GM20000 (cell line): ENCODE measurements at regions not wholly inside any gene's neighbourhood (a gene's known extent, or its start where the extent isn't known, plus 50 kb on each side); places are given as distances from the start of the nearest gene placed in this dataset.

Experiments
- DNase-seq: peaks from one replicate; pipeline ENCODE4 v3.0.0; 2012; ENCODE audit warnings: low spot score
- CTCF ChIP-seq: IDR thresholded peaks from 2 replicates; pipeline ENCODE4 v1.5.1; 2012; ENCODE audit warnings: mild to moderate bottlenecking, control low read depth; ENCODE audit errors: extremely low read depth, missing control alignments

DNA sequence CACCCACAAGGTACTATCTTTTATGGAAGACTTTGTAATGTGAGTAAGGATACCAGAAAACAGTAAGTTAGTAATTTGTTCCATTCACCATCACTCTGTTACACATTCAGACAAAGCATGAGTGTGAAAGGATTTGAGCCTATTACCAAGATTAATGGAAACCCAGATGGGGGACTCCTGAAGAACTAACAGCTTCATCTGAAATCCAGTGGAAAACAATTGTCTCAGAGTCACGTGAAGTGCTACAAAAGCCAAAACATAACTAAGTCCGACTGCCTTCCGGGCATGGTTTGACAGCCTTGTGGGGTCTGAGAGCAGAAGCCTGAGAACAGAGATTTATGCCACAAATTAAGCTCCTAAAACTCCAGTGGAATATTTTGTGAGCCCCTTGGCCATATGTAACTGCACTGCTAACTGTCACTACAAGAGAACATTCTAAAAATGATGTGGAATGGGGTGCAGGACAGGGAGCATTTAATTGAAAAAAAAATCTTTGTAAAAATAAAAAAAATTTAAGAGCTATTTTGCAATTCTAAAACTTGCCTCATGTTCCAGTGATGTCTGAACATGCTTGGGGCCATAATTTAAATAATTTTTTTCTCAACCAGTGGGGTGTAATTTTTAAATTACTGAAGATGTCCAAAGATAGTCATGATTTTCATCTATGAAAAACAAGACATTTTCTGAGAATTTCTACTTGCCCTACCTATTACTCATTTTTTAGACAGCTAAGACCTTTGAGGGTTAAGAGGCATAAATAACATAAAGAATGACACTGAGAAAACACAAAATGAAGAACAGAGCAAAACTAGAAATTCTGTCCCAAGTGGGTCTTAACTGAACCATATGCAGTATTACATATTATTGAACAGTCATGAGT is 555.0 kb downstream of the INHBA start:
- TF ChIP-seq CTCF = no peak
- no peak for DNase-seq

DNA sequence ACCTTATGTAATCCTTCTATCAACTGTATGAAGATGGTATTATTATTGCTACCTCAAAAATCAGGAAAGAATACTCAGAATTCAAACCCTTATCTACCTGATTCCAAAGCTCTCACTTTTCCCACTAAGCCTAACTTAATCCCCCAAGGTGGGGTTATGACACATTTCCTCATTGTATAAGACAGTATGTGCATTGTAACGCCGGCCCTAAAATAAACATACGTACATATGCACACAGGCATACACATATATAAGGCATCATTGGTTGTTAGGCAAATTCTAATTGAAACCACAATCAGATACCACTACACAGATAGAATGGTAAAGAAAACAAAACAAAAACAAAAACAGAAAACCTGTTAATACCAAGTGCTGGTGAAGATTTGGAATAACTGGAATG is 556.5 kb downstream of the INHBA start:
- TF ChIP-seq CTCF = no peak
- DNase-seq = no peak

GRCh38 chr7:41145656-41146055 is 557.2 kb downstream of the INHBA start:
- DNase-seq = no peak
- no peak for TF ChIP-seq CTCF

- TF ChIP-seq CTCF = no peak
- no peak for DNase-seq
Observed at GRCh38 chr7:41142904-41143473, 559.9 kb downstream of the INHBA start.

- no peak for TF ChIP-seq CTCF
Observed at GRCh38 chr7:41139789-41140188, 563.1 kb downstream of the INHBA start.

GRCh38 chr7:41136551-41136950 is 566.3 kb downstream of the INHBA start:
- no peak for DNase-seq
- TF ChIP-seq CTCF = no peak

More at GRCh38 chr7:41139789-41140188, 563.1 kb downstream of the INHBA start:
- DNase-seq = no peak

GRCh38 chr7:41135511-41135910 is 567.4 kb downstream of the INHBA start:
- TF ChIP-seq CTCF = no peak
- DNase-seq = no peak
